GM12878 (cell line): ENCODE measurements at regions not wholly inside any gene's neighbourhood (a gene's known extent, or its start where the extent isn't known, plus 50 kb on each side); places are given as distances from the start of the nearest gene placed in this dataset.

Experiments used
- ATAC-seq: fragments of 200-7000 bp; cut with Tn5 transposase; 3 replicates; pipeline ENCODE4 v1.9.1; 2020; ENCODE audit warnings: mild to moderate bottlenecking, moderate library complexity
- BruUV-seq: library from RNA; stranded (reverse); fragments of 400-500 nt; replicated peaks from 2 replicates; lab custom pipeline; 2021; lab: Mats Ljungman, UMichigan
- CTCF ChIA-PET: fragments of 300-600 bp; sonication (Branson Sonifier 250); formaldehyde crosslinking; extraction: SDS; loops from one replicate; lab custom pipeline; 2021; ENCODE audit warnings: inconsistent platforms; lab: Yijun Ruan, JAX
- POLR2A ChIA-PET: fragments of 350-600 bp; formaldehyde crosslinking; extraction: SDS; loops from one replicate; lab custom pipeline; 2021; ENCODE audit warnings: inconsistent platforms; lab: Charles Lee
- RAD21 ChIA-PET: fragments of 300-600 bp; sonication (Branson Sonifier 250); formaldehyde crosslinking; loops from one replicate; lab custom pipeline; 2023; ENCODE audit warnings: antibody characterized with exemption; ENCODE audit not compliant: unreplicated experiment; lab: Charles Lee
- SMC1A ChIA-PET: fragments of 300-600 bp; sonication (Branson Sonifier 250); formaldehyde crosslinking; loops from one replicate; lab custom pipeline; 2023; ENCODE audit not compliant: unreplicated experiment, uncharacterized antibody; lab: Charles Lee
- DNase-seq: peaks from one replicate; pipeline ENCODE4 v3.0.0-alpha.2; 2011; ENCODE audit warnings: low read depth, low spot score
- FAIRE-seq: peaks from 3 replicates; lab custom pipeline; 2011; peaks lifted over from hg19 to GRCh38; lab: Jason Lieb, UNC
- H2AFZ ChIP-seq: 2 replicates; pipeline ENCODE4 v1.6.0; 2011; ENCODE audit warnings: low read depth, low read length, control low read depth; ENCODE audit not compliant: control insufficient read depth
- H3K27ac ChIP-seq: 2 replicates; pipeline ENCODE4 v1.5.1; 2011; ENCODE audit warnings: control low read depth; ENCODE audit not compliant: control insufficient read depth, insufficient read depth
- H3K27me3 ChIP-seq, 2 experiments: replicated peaks in 1 of 2; 2 replicates each; pipeline versions ENCODE4 v1.6.0 to v1.6.1; 2011; ENCODE audit warnings: low read length in 1 of 2; ENCODE audit not compliant: control insufficient read depth in 2 of 2, insufficient read depth in 2 of 2
- H3K36me3 ChIP-seq, 2 experiments: 2 replicates each; pipeline ENCODE4 v1.5.1; 2011; ENCODE audit warnings: low read length in 1 of 2; ENCODE audit not compliant: control insufficient read depth in 2 of 2, insufficient read depth in 2 of 2
- H3K4me1 ChIP-seq: 2 replicates; pipeline ENCODE4 v1.6.1; 2011; ENCODE audit warnings: mild to moderate bottlenecking, low read length, moderate library complexity, mixed read lengths; ENCODE audit not compliant: control insufficient read depth, insufficient read depth
- H3K4me2 ChIP-seq: 2 replicates; pipeline ENCODE4 v1.6.0; 2011; ENCODE audit warnings: control low read depth; ENCODE audit not compliant: control insufficient read depth, insufficient read depth
- H3K4me3 ChIP-seq: fragments of 200-600 bp; sonication (generic); 2 replicates; pipeline ENCODE4 v1.5.1; 2016
- H3K79me2 ChIP-seq: 2 replicates; pipeline ENCODE4 v1.6.0; 2011; ENCODE audit warnings: low read length; ENCODE audit not compliant: control insufficient read depth, insufficient read depth
- H3K9ac ChIP-seq: 2 replicates; pipeline ENCODE4 v1.8.0; 2011; ENCODE audit warnings: low read length, control low read depth, mixed read lengths; ENCODE audit not compliant: control insufficient read depth, insufficient read depth
- H3K9me3 ChIP-seq: replicated peaks from 3 replicates; pipeline ENCODE4 v1.5.1; 2011; ENCODE audit warnings: mild to moderate bottlenecking, low read length; ENCODE audit not compliant: control insufficient read depth, insufficient read depth
- H4K20me1 ChIP-seq: 2 replicates; pipeline ENCODE4 v1.6.0; 2011; ENCODE audit not compliant: control insufficient read depth, insufficient read depth
- CHD4 ChIP-seq: fragments of 200-600 bp; sonication (generic); IDR thresholded peaks from 2 replicates; pipeline ENCODE4 v1.6.1; 2016; ENCODE audit warnings: mild to moderate bottlenecking
- HDAC6 ChIP-seq: fragments of 200-600 bp; sonication (generic); IDR thresholded peaks from one replicate; pipeline ENCODE4 v1.8.0; 2017; ENCODE audit warnings: antibody characterized with exemption; ENCODE audit not compliant: unreplicated experiment
- JUND ChIP-seq: IDR thresholded peaks from 2 replicates; pipeline ENCODE4 v1.6.1; 2012; ENCODE audit warnings: low read depth, mild to moderate bottlenecking, low read length, improper control_type of control experiment, moderate library complexity
- KAT2A ChIP-seq: conservative IDR thresholded peaks from 2 replicates; pipeline ENCODE4 v1.6.1; 2011; ENCODE audit warnings: low read depth, low read length; ENCODE audit not compliant: control insufficient read depth
- MLLT1 ChIP-seq: fragments of 450-650 bp; IDR thresholded peaks from 2 replicates; pipeline ENCODE4 v1.6.1; 2016; ENCODE audit warnings: mild to moderate bottlenecking
- POU2F2 ChIP-seq: IDR thresholded peaks from 3 replicates; pipeline ENCODE4 v1.6.1; 2011; ENCODE audit warnings: low read depth, mild to moderate bottlenecking, low read length, borderline replicate concordance
- SIN3A ChIP-seq: IDR thresholded peaks from 2 replicates; pipeline ENCODE4 v1.6.1; 2012; ENCODE audit warnings: low read depth, low read length, improper control_type of control experiment
- SMC3 ChIP-seq: IDR thresholded peaks from 2 replicates; pipeline ENCODE4 v1.6.1; 2011; ENCODE audit warnings: low read length, improper control_type of control experiment, borderline replicate concordance
- USF1 ChIP-seq: IDR thresholded peaks from 2 replicates; pipeline ENCODE4 v1.6.1; 2011; ENCODE audit warnings: borderline replicate concordance, low read depth, mild to moderate bottlenecking, moderate library complexity, mixed read lengths, low read length; ENCODE audit not compliant: insufficient read depth; ENCODE audit errors: extremely low read length
- ZNF687 ChIP-seq: fragments of 450-650 bp; IDR thresholded peaks from 2 replicates; pipeline ENCODE4 v1.6.1; 2017; ENCODE audit warnings: mild to moderate bottlenecking, moderate library complexity
- WGBS: methylation state at CpG from one replicate; pipeline ENCODE4 v1.1.6; 2016; ENCODE audit warnings: low lambda C conversion rate; ENCODE audit not compliant: insufficient replicate concordance, insufficient coverage; ENCODE audit errors: missing lambda C conversion rate; 5-methylcytosine and 5-hydroxymethylcytosine counted together
- in situ Hi-C: fragments of 300-500 bp; cut with MboI; formaldehyde crosslinking; loops from 9 replicates; pipeline ENCODE4 v1.14.3; 2018; ENCODE audit warnings: mixed read lengths
- intact Hi-C: fragments of 100-400 bp; cut with micrococcal nuclease; formaldehyde crosslinking; loops from one replicate; pipeline ENCODE4 v1.14.2; 2022; ENCODE audit not compliant: unreplicated experiment
- TF ChIP-seq, protein P1 (sequence below): fragments of 150-350 bp; IDR thresholded peaks from 2 replicates; pipeline ENCODE4 v1.6.1; 2016; ENCODE audit warnings: low read depth, low read length

DNA sequence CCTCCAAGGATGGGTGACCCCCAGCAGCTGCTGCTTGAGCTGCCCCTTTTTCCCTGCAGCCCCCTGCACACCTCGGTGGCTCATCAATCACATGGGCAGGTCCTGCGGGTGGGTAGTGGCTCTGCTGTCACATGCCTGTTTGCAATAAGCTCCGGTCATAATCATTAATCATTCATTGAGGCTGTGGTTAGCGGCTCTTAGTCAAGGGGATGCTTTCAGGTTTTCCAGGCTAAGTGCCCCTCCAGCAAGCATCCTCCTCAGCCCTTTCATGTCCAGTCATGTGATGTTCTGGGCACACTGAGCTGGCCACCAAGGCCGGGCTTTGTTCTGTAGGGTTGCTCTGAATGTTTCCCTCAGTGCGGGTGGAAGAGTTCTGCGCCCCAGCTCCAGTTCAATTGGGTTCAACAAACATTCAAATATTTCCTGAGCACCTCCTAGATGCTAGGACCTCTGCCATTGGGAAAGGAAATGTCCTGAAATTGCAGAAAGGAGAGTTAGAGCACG lies 96.4 kb upstream of the LDAH start (continued):
- no peak for TF ChIP-seq USF1

- DNase-seq (no peak), ATAC-seq (no peak), FAIRE-seq (no peak)
- ChIA-PET SMC1A (no interaction called here), RAD21 (no interaction called here), POLR2A (no interaction called here), CTCF (no interaction called here)
- Histone ChIP-seq H3K9me3 (no peaks in the 10 kb centered on the region), H4K20me1 (no peaks in the 10 kb centered on the region), H3K27ac (no peak overlapping the region), H3K36me3 (no peaks in the 10 kb centered on the region), H3K79me2 (no peaks in the 10 kb centered on the region), H2AFZ (no peak overlapping the region), H3K4me1 (no peaks in the 10 kb centered on the region), H3K4me3 (no peak overlapping the region), H3K4me2 (no peak overlapping the region), H3K27me3 (0 out of 4 replicates have a peak, but pooled peaks cover 0 to 1% of the 10 kb centered on the region in 2 experiments), H3K9ac (no peak overlapping the region)
- no TSS peak for BruUV-seq
- in situ Hi-C loops (no loop called here), intact Hi-C loops (no loop called here)
- WGBS, result 34% methylated on average over 11 of the region's 11 CpGs
- TF ChIP-seq MLLT1, result no peak
- no peak for TF ChIP-seq SIN3A
- no peak for TF ChIP-seq KAT2A
- no peak for TF ChIP-seq JUND
- TF ChIP-seq SMC3, result no peak
- no peak for TF ChIP-seq ZNF687
- TF ChIP-seq HDAC6, result no peak
- no peak for TF ChIP-seq POU2F2
- no peak for TF ChIP-seq CHD4
- TF ChIP-seq, protein P1, sequence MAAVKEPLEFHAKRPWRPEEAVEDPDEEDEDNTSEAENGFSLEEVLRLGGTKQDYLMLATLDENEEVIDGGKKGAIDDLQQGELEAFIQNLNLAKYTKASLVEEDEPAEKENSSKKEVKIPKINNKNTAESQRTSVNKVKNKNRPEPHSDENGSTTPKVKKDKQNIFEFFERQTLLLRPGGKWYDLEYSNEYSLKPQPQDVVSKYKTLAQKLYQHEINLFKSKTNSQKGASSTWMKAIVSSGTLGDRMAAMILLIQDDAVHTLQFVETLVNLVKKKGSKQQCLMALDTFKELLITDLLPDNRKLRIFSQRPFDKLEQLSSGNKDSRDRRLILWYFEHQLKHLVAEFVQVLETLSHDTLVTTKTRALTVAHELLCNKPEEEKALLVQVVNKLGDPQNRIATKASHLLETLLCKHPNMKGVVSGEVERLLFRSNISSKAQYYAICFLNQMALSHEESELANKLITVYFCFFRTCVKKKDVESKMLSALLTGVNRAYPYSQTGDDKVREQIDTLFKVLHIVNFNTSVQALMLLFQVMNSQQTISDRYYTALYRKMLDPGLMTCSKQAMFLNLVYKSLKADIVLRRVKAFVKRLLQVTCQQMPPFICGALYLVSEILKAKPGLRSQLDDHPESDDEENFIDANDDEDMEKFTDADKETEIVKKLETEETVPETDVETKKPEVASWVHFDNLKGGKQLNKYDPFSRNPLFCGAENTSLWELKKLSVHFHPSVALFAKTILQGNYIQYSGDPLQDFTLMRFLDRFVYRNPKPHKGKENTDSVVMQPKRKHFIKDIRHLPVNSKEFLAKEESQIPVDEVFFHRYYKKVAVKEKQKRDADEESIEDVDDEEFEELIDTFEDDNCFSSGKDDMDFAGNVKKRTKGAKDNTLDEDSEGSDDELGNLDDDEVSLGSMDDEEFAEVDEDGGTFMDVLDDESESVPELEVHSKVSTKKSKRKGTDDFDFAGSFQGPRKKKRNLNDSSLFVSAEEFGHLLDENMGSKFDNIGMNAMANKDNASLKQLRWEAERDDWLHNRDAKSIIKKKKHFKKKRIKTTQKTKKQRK, result no peak
Observed at GRCh38 chr2:20917719-20918572, 95.0 kb upstream of the LDAH start.
